Mucosa of gallbladder (tissue), 1 donor: ENCODE measurements at regions not wholly inside any gene's neighbourhood (a gene's known extent, or its start where the extent isn't known, plus 50 kb on each side); places are given as distances from the start of the nearest gene placed in this dataset.

Experiments
- DNase-seq: peaks from one replicate; pipeline ENCODE4 v3.0.0-alpha.2; 2020; ENCODE audit warnings: low spot score
- donor health status: DM: no; HTN: no; CAD: no.

DNA sequence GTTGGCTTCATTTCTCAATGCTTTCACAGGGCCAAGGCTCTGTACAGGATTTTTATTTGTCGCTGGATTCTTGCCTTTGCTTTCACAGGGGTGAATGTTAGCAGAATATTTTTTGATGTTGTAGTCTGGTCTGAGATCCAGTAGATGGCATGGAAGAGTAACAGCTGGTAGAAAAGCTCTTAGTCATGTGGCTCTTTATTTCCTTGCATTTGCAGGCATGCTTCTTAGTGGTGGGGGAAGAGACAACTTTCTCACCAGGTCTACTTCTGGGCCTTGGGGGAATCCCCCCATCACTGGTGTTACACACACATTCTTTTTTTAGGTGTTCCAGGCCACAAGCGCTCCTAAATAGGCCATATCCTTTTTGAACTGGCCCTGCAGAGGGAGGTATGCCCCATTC lies 58.2 kb upstream of the DKK2 start:
- no peak for DNase-seq
